GM23338 (cell line): ENCODE measurements at regions not wholly inside any gene's neighbourhood (a gene's known extent, or its start where the extent isn't known, plus 50 kb on each side); places are given as distances from the start of the nearest gene placed in this dataset.

ENCODE experiments used
- ATAC-seq: fragments of 200-7000 bp; cut with Tn5 transposase; 3 replicates; pipeline ENCODE4 v1.9.1; 2020
- DNase-seq: peaks from one replicate; pipeline ENCODE4 v3.0.0-alpha.2; 2015; ENCODE audit warnings: low spot score
- H2AFZ ChIP-seq: fragments of 200-600 bp; sonication (generic); 2 replicates; pipeline ENCODE4 v1.8.0; 2016; ENCODE audit warnings: antibody characterized with exemption, mild to moderate bottlenecking, moderate library complexity
- H3F3A ChIP-seq: fragments of 200-600 bp; sonication (generic); replicated peaks from 2 replicates; pipeline ENCODE4 v1.8.0; 2017; ENCODE audit warnings: antibody characterized with exemption, mixed run types, low read depth
- H3K27ac ChIP-seq: fragments of 200-600 bp; sonication (generic); 2 replicates; pipeline ENCODE4 v1.6.1; 2016; ENCODE audit warnings: low read depth
- H3K27me3 ChIP-seq: fragments of 200-600 bp; sonication (generic); 2 replicates; pipeline ENCODE4 v1.8.0; 2016; ENCODE audit warnings: mild to moderate bottlenecking, mixed run types, moderate library complexity; ENCODE audit not compliant: insufficient read depth
- H3K36me3 ChIP-seq: fragments of 200-600 bp; sonication (generic); 2 replicates; pipeline ENCODE4 v1.8.0; 2016; ENCODE audit warnings: mild to moderate bottlenecking; ENCODE audit not compliant: insufficient read depth
- H3K4me1 ChIP-seq: fragments of 200-600 bp; sonication (generic); 2 replicates; pipeline ENCODE4 v1.8.0; 2016; ENCODE audit warnings: mild to moderate bottlenecking, moderate library complexity; ENCODE audit not compliant: insufficient read depth
- H3K4me2 ChIP-seq: fragments of 200-600 bp; sonication (generic); 2 replicates; pipeline ENCODE4 v1.7.1; 2017; ENCODE audit warnings: mixed run types
- H3K4me3 ChIP-seq: fragments of 200-600 bp; sonication (generic); 2 replicates; pipeline ENCODE4 v1.6.1; 2016; ENCODE audit warnings: mixed run types
- H3K79me2 ChIP-seq: fragments of 200-600 bp; sonication (generic); replicated peaks from 2 replicates; pipeline ENCODE4 v1.8.0; 2017; ENCODE audit warnings: mild to moderate bottlenecking; ENCODE audit not compliant: insufficient read depth
- H3K9me2 ChIP-seq: fragments of 200-600 bp; sonication (generic); 2 replicates; pipeline ENCODE4 v1.8.0; 2017; ENCODE audit not compliant: insufficient read depth
- H4K20me1 ChIP-seq: fragments of 200-600 bp; sonication (generic); replicated peaks from 2 replicates; pipeline ENCODE4 v1.8.0; 2017; ENCODE audit warnings: mild to moderate bottlenecking; ENCODE audit not compliant: insufficient read depth
- H3K27ac Mint-ChIP-seq: 2 replicates; pipeline ENCODE4 v1.8.0; 2020; ENCODE audit warnings: inconsistent platforms, mild to moderate bottlenecking, moderate library complexity, mixed read lengths
- H3K27me3 Mint-ChIP-seq: 3 replicates; pipeline ENCODE4 v1.8.0; 2022; ENCODE audit warnings: low read depth, mild to moderate bottlenecking, moderate library complexity, mixed read lengths, inconsistent platforms; ENCODE audit not compliant: insufficient read depth, poor library complexity
- H3K36me3 Mint-ChIP-seq: 3 replicates; pipeline ENCODE4 v1.8.0; 2021; ENCODE audit warnings: low read depth, mild to moderate bottlenecking, inconsistent platforms, moderate library complexity, mixed read lengths
- H3K4me1 Mint-ChIP-seq: 3 replicates; pipeline ENCODE4 v1.8.0; 2020; ENCODE audit warnings: mild to moderate bottlenecking, inconsistent platforms, mixed read lengths
- H3K4me3 Mint-ChIP-seq: 3 replicates; pipeline ENCODE4 v1.8.0; 2021; ENCODE audit warnings: moderate library complexity, mild to moderate bottlenecking, inconsistent platforms, mixed read lengths
- H3K9me3 Mint-ChIP-seq: 3 replicates; pipeline ENCODE4 v1.8.0; 2020; ENCODE audit warnings: moderate library complexity, mild to moderate bottlenecking, inconsistent platforms, mixed read lengths
- CREB1 ChIP-seq: fragments of 250-450 bp; sonication (Bioruptor Pico); IDR thresholded peaks from 2 replicates; pipeline ENCODE4 v1.5.0; 2020; ENCODE audit warnings: low read depth, mild to moderate bottlenecking, moderate library complexity
- EZH2phosphoT487 ChIP-seq: fragments of 200-600 bp; sonication (generic); IDR thresholded peaks from one replicate; pipeline ENCODE4 v1.8.1; 2018; ENCODE audit warnings: antibody characterized with exemption; ENCODE audit not compliant: unreplicated experiment
- NANOG ChIP-seq: IDR thresholded peaks from 2 replicates; pipeline ENCODE4 v1.6.1; 2016; ENCODE audit warnings: antibody characterized with exemption, borderline replicate concordance
- POLR2AphosphoS5 ChIP-seq: IDR thresholded peaks from 2 replicates; pipeline ENCODE4 v1.6.1; 2016; ENCODE audit warnings: antibody characterized with exemption, low read depth
- STAT1 ChIP-seq: IDR thresholded peaks from one replicate; pipeline ENCODE4 v1.6.1; 2016; ENCODE audit warnings: antibody characterized with exemption; ENCODE audit not compliant: unreplicated experiment
- ZNF114 ChIP-seq: fragments of 250-450 bp; sonication (Bioruptor Pico); IDR thresholded peaks from 2 replicates; pipeline ENCODE4 v1.5.0; 2020; ENCODE audit warnings: mild to moderate bottlenecking, moderate library complexity
- ZNF462 ChIP-seq: fragments of 250-450 bp; sonication (Bioruptor Pico); IDR thresholded peaks from 2 replicates; pipeline ENCODE4 v1.5.0; 2020; ENCODE audit warnings: mild to moderate bottlenecking, moderate library complexity
- TF ChIP-seq, protein P1 (sequence below), 2 experiments: fragments of 200-600 bp in 1 of 2; sonication (generic) in 1 of 2; conservative IDR thresholded peaks; 2 replicates each; pipeline versions ENCODE4 v1.5.1 to v1.6.1; 2016 to 2017; ENCODE audit warnings: antibody characterized with exemption in 2 of 2, low read depth in 2 of 2, mild to moderate bottlenecking in 2 of 2, moderate library complexity in 1 of 2
- TF ChIP-seq, protein P2 (sequence below): IDR thresholded peaks from one replicate; pipeline ENCODE4 v1.6.1; 2018; ENCODE audit warnings: antibody characterized with exemption; ENCODE audit not compliant: unreplicated experiment

- TF ChIP-seq ZNF462 (CRISPR knock-in tag) (no peak), NANOG (no peak), EZH2phosphoT487 (no peak), STAT1 (no peak)
- TF ChIP-seq, protein P1, sequence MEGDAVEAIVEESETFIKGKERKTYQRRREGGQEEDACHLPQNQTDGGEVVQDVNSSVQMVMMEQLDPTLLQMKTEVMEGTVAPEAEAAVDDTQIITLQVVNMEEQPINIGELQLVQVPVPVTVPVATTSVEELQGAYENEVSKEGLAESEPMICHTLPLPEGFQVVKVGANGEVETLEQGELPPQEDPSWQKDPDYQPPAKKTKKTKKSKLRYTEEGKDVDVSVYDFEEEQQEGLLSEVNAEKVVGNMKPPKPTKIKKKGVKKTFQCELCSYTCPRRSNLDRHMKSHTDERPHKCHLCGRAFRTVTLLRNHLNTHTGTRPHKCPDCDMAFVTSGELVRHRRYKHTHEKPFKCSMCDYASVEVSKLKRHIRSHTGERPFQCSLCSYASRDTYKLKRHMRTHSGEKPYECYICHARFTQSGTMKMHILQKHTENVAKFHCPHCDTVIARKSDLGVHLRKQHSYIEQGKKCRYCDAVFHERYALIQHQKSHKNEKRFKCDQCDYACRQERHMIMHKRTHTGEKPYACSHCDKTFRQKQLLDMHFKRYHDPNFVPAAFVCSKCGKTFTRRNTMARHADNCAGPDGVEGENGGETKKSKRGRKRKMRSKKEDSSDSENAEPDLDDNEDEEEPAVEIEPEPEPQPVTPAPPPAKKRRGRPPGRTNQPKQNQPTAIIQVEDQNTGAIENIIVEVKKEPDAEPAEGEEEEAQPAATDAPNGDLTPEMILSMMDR (conservative IDR thresholded peaks at IDR 0.05; ENCODE audit: low read depth in 2 of 2), result no peak
Measured at GRCh38 chr1:36534711-36535412, 52.1 kb upstream of the CSF3R start (continued).

DNA sequence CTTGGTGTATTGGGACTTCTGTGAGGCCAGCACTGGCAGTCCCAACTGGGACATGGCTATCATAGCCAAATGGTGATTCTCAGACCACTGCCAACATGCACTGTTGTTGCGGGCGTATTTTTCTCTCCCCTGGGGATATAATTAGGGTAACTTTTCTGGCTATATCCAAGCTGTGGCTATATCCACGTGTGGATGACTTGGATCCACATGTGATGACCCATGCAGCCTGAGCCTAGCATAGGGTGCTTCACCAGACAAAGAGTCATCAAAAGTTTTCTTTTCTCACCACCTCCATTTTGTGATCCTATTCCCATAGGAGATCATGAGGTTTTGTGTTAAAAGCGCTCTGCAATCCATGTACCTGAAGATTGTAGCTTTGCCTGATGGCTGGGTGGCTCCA is 51.2 kb upstream of the CSF3R start:
- H3K27ac ChIP-seq, result no peak overlapping the region
- H3K27ac Mint-ChIP-seq, result no peak overlapping the region
- H3K4me1 Mint-ChIP-seq, result peaks cover 4% of the 10 kb centered on the region; the same call in 2 of the 3 replicates
- no peak overlapping the region for H3K4me3 ChIP-seq
- H3K27me3 Mint-ChIP-seq, result peaks cover 7% of the 10 kb centered on the region
- H3K27me3 ChIP-seq, result no peaks in the 10 kb centered on the region
- no peaks in the 10 kb centered on the region for H3F3A ChIP-seq
- H3K9me2 ChIP-seq, result no peaks in the 10 kb centered on the region
- no peaks in the 10 kb centered on the region for H3K36me3 Mint-ChIP-seq
- H3K4me1 ChIP-seq, result no peaks in the 10 kb centered on the region
- DNase-seq (no peak), ATAC-seq (no peak)
- no peaks in the 10 kb centered on the region for H3K36me3 ChIP-seq
- H3K4me3 Mint-ChIP-seq, result no peak overlapping the region
- no peaks in the 10 kb centered on the region for H3K79me2 ChIP-seq
- no peaks in the 10 kb centered on the region; the same call in 2 of the 3 replicates for H3K9me3 Mint-ChIP-seq
- H4K20me1 ChIP-seq, result no peaks in the 10 kb centered on the region
- no peak overlapping the region for H2AFZ ChIP-seq
- no peak overlapping the region for H3K4me2 ChIP-seq
- TF ChIP-seq ZNF114 (CRISPR knock-in tag) (no peak), CREB1 (CRISPR knock-in tag) (no peak), EZH2phosphoT487 (no peak), NANOG (no peak), POLR2AphosphoS5 (no peak)
- TF ChIP-seq, protein P2, sequence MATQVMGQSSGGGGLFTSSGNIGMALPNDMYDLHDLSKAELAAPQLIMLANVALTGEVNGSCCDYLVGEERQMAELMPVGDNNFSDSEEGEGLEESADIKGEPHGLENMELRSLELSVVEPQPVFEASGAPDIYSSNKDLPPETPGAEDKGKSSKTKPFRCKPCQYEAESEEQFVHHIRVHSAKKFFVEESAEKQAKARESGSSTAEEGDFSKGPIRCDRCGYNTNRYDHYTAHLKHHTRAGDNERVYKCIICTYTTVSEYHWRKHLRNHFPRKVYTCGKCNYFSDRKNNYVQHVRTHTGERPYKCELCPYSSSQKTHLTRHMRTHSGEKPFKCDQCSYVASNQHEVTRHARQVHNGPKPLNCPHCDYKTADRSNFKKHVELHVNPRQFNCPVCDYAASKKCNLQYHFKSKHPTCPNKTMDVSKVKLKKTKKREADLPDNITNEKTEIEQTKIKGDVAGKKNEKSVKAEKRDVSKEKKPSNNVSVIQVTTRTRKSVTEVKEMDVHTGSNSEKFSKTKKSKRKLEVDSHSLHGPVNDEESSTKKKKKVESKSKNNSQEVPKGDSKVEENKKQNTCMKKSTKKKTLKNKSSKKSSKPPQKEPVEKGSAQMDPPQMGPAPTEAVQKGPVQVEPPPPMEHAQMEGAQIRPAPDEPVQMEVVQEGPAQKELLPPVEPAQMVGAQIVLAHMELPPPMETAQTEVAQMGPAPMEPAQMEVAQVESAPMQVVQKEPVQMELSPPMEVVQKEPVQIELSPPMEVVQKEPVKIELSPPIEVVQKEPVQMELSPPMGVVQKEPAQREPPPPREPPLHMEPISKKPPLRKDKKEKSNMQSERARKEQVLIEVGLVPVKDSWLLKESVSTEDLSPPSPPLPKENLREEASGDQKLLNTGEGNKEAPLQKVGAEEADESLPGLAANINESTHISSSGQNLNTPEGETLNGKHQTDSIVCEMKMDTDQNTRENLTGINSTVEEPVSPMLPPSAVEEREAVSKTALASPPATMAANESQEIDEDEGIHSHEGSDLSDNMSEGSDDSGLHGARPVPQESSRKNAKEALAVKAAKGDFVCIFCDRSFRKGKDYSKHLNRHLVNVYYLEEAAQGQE, result no peak
- TF ChIP-seq, protein P1 (conservative IDR thresholded peaks at IDR 0.05; ENCODE audit: low read depth in 2 of 2), result no peak
